SU-DHL-6 (cell line): ENCODE measurements at regions not wholly inside any gene's neighbourhood (a gene's known extent, or its start where the extent isn't known, plus 50 kb on each side); places are given as distances from the start of the nearest gene placed in this dataset.
"Not testable (repeated sequence)": the region's sequence is repeated elsewhere in the genome, so short reads cannot be mapped to it uniquely, and the experiment has no call there.

Source experiments
- H2AFZ ChIP-seq: fragments of 200-600 bp; sonication (generic); 2 replicates; pipeline ENCODE4 v1.6.1; 2014; ENCODE audit warnings: low read depth, mild to moderate bottlenecking, moderate library complexity, mixed read lengths, antibody characterized with exemption, low read length; ENCODE audit not compliant: severe bottlenecking
- H3F3A ChIP-seq: fragments of 200-600 bp; shearing (Covaris generic); 2 replicates; pipeline ENCODE4 v1.6.0; 2016; ENCODE audit warnings: antibody characterized with exemption, mild to moderate bottlenecking; ENCODE audit not compliant: insufficient read depth
- H3K27ac ChIP-seq: fragments of 200-600 bp; sonication (generic); 2 replicates; pipeline ENCODE4 v1.5.1; 2016; ENCODE audit warnings: low read depth, mild to moderate bottlenecking, low read length, moderate library complexity, mixed read lengths
- H3K27me3 ChIP-seq: fragments of 200-600 bp; sonication (generic), shearing (Covaris generic); 2 replicates; pipeline ENCODE4 v1.6.0; 2014; ENCODE audit warnings: mild to moderate bottlenecking, low read length
- H3K36me3 ChIP-seq: fragments of 200-600 bp; sonication (generic); 2 replicates; pipeline ENCODE4 v1.6.1; 2014; ENCODE audit warnings: mild to moderate bottlenecking, low read length, mixed read lengths
- H3K4me2 ChIP-seq: fragments of 300-600, 200-600 bp; shearing (Covaris generic), sonication (generic); 2 replicates; pipeline ENCODE4 v1.6.0; 2014; ENCODE audit warnings: low read length, low read depth, mild to moderate bottlenecking; ENCODE audit not compliant: poor library complexity, severe bottlenecking
- H3K4me3 ChIP-seq: fragments of 200-600 bp; sonication (generic); 2 replicates; pipeline ENCODE4 v1.5.1; 2014; ENCODE audit warnings: antibody characterized with exemption, low read length, mild to moderate bottlenecking, mixed read lengths; ENCODE audit not compliant: insufficient read depth, poor library complexity, severe bottlenecking
- H3K79me2 ChIP-seq: fragments of 200-600 bp; sonication (generic); 2 replicates; pipeline ENCODE4 v1.6.1; 2014; ENCODE audit warnings: mild to moderate bottlenecking, low read length, moderate library complexity; ENCODE audit not compliant: insufficient read depth
- H3K9ac ChIP-seq: fragments of 200-600 bp; sonication (generic); 2 replicates; pipeline ENCODE4 v1.7.0; 2014; ENCODE audit warnings: mild to moderate bottlenecking, low read length
- H3K9me2 ChIP-seq: fragments of 200-600 bp; sonication (generic); replicated peaks from 2 replicates; pipeline ENCODE4 v1.6.1; 2014; ENCODE audit warnings: low read length; ENCODE audit not compliant: insufficient read depth
- H3K9me3 ChIP-seq: fragments of 200-600 bp; sonication (generic); 2 replicates; pipeline ENCODE4 v1.6.1; 2014; ENCODE audit warnings: low read length, mixed read lengths; ENCODE audit not compliant: insufficient read depth
- H4K20me1 ChIP-seq: fragments of 200-600 bp; sonication (generic); 2 replicates; pipeline ENCODE4 v1.6.1; 2014; ENCODE audit warnings: low read depth, mild to moderate bottlenecking, antibody characterized with exemption, low read length, moderate library complexity, mixed read lengths
- CTCF ChIP-seq: fragments of 200-600 bp; sonication (generic); IDR thresholded peaks from one replicate; pipeline ENCODE4 v1.5.1; 2017; ENCODE audit warnings: antibody characterized with exemption, mild to moderate bottlenecking, low read length, moderate library complexity; ENCODE audit not compliant: insufficient read depth, poor library complexity, severe bottlenecking
- EZH2phosphoT487 ChIP-seq: fragments of 200-600 bp; sonication (generic), shearing (Covaris generic); conservative IDR thresholded peaks from 2 replicates; pipeline ENCODE4 v1.6.1; 2018; ENCODE audit warnings: mild to moderate bottlenecking, antibody characterized with exemption, low read length, moderate library complexity, mixed read lengths

GRCh38 chr20:26295006-26295405 is 598.4 kb upstream of the ZNF337 start:
- Histone ChIP-seq H3F3A (no peaks in the 10 kb centered on the region), H3K4me3 (no peak overlapping the region), H3K9ac (no peak overlapping the region), H3K27ac (no peak overlapping the region), H2AFZ (no peak overlapping the region), H3K9me2 (no peaks in the 10 kb centered on the region), H3K27me3 (no peaks in the 10 kb centered on the region), H3K4me2 (no peak overlapping the region), H3K9me3 (no peaks in the 10 kb centered on the region), H4K20me1 (no peaks in the 10 kb centered on the region), H3K36me3 (no peaks in the 10 kb centered on the region), H3K79me2 (no peaks in the 10 kb centered on the region)
- TF ChIP-seq CTCF (no peak), EZH2phosphoT487 (no peak)

GRCh38 chr20:26288379-26289061 is 591.9 kb upstream of the ZNF337 start:
- Histone ChIP-seq H3K27ac (peak overlapping the region; percentile 42), H3K4me2 (peak overlapping the region; percentile 32), H2AFZ (peak overlapping the region; percentile 32)
- not testable (repeated sequence) for H4K20me1 ChIP-seq, H3K9me3 ChIP-seq, H3K27me3 ChIP-seq, H3K9ac ChIP-seq, H3K9me2 ChIP-seq, H3K36me3 ChIP-seq, H3K4me3 ChIP-seq, H3F3A ChIP-seq, H3K79me2 ChIP-seq

GRCh38 chr20:26279238-26279637 is 582.6 kb upstream of the ZNF337 start:
- Histone ChIP-seq H3F3A (no peaks in the 10 kb centered on the region), H2AFZ (no peak overlapping the region), H3K4me2 (no peak overlapping the region), H3K27me3 (no peaks in the 10 kb centered on the region), H3K9me2 (no peaks in the 10 kb centered on the region), H3K79me2 (no peaks in the 10 kb centered on the region), H3K9me3 (no peaks in the 10 kb centered on the region), H3K27ac (no peak overlapping the region), H3K4me3 (no peak overlapping the region), H3K9ac (no peak overlapping the region), H3K36me3 (no peaks in the 10 kb centered on the region), H4K20me1 (no peaks in the 10 kb centered on the region)
- TF ChIP-seq CTCF (no peak), EZH2phosphoT487 (no peak)

GRCh38 chr20:26277339-26277738 is 580.7 kb upstream of the ZNF337 start:
- Histone ChIP-seq H3K79me2 (no peaks in the 10 kb centered on the region), H2AFZ (no peak overlapping the region), H3K9ac (no peak overlapping the region), H3K9me3 (no peaks in the 10 kb centered on the region), H3K4me2 (no peak overlapping the region), H4K20me1 (no peaks in the 10 kb centered on the region), H3K4me3 (no peak overlapping the region), H3F3A (no peaks in the 10 kb centered on the region), H3K36me3 (no peaks in the 10 kb centered on the region), H3K9me2 (no peaks in the 10 kb centered on the region), H3K27ac (no peak overlapping the region), H3K27me3 (no peaks in the 10 kb centered on the region)
- no peak for TF ChIP-seq CTCF
- TF ChIP-seq EZH2phosphoT487: no peak
